Ishikawa (cell line): ENCODE measurements at regions not wholly inside any gene's neighbourhood (a gene's known extent, or its start where the extent isn't known, plus 50 kb on each side); places are given as distances from the start of the nearest gene placed in this dataset.

Experiments
- CEBPB ChIP-seq: IDR thresholded peaks from 2 replicates; pipeline ENCODE4 v1.6.1; 2012
- CREB1 ChIP-seq: IDR thresholded peaks from 2 replicates; pipeline ENCODE4 v1.6.1; 2012; ENCODE audit warnings: low read depth
- EGR1 ChIP-seq: IDR thresholded peaks from 2 replicates; pipeline ENCODE4 v1.6.1; 2012
- EP300 ChIP-seq: IDR thresholded peaks from 2 replicates; pipeline ENCODE4 v1.6.1; 2012; ENCODE audit warnings: borderline replicate concordance
- FOXM1 ChIP-seq: IDR thresholded peaks from 2 replicates; pipeline ENCODE4 v1.6.1; 2012; ENCODE audit warnings: low read depth, borderline replicate concordance
- NFIC ChIP-seq: IDR thresholded peaks from 2 replicates; pipeline ENCODE4 v1.6.1; 2012
- RAD21 ChIP-seq: IDR thresholded peaks from 2 replicates; pipeline ENCODE4 v1.6.1; 2012; ENCODE audit warnings: low read depth
- TAF1 ChIP-seq: IDR thresholded peaks from 2 replicates; pipeline ENCODE4 v1.6.1; 2012; ENCODE audit warnings: low read depth, mild to moderate bottlenecking
- TCF12 ChIP-seq: IDR thresholded peaks from 2 replicates; pipeline ENCODE4 v1.6.1; 2012; ENCODE audit warnings: low read depth
- TEAD4 ChIP-seq: IDR thresholded peaks from 2 replicates; pipeline ENCODE4 v1.6.1; 2012
- YY1 ChIP-seq: IDR thresholded peaks from 2 replicates; pipeline ENCODE4 v1.6.1; 2012; ENCODE audit warnings: low read depth
- ZBTB7A ChIP-seq: IDR thresholded peaks from 2 replicates; pipeline ENCODE4 v1.6.1; 2012; ENCODE audit warnings: low read depth
- TF ChIP-seq, protein P1 (sequence below): IDR thresholded peaks from 2 replicates; pipeline ENCODE4 v1.6.1; 2012
- TF ChIP-seq, protein P2 (sequence below): IDR thresholded peaks from 2 replicates; pipeline ENCODE4 v1.6.1; 2012; ENCODE audit warnings: low read depth, mild to moderate bottlenecking
- TF ChIP-seq, protein P3 (sequence below): IDR thresholded peaks from 2 replicates; pipeline ENCODE4 v1.6.1; 2012

DNA sequence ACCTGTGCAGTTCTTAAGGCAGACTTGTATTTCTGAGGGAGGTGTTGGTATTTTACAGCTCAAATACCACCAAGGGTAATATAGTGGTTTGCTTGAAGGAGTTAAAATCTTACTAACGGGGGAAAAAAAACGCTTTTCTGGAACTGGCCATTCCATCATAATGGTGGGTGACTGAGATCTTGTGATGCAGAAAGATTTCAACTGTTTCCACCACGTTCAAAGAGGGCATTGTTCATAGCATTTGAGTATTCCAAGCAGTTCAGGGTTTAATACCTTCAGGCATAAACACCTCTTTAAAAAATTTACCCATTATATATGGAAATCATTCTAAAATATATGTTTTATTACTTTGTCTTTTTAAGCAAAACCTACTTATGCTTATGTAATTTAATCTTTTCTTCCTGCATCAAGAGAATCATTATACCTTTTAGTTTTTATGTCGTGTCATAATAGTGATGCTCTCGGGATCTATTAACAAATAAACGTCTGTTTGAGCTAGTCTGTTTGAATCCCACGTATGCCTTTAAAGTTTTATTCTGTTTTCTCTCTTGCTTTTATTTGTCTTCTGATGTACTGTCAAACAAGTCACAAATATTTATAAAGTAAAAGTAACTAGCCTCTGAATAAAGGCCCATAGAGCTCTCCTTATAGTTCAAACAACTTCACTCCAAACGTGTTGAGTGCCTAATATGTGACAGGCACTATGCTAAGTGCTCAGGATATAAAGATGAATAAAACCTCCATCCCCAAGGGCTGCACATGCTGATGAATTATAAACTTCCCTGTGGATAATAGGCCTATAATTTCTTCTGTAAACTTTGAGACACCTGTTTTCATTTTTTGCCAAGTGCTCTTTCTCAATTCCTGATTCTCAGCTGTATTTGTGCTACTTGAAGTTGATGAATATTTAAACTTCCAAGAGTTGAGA, 298.8 kb upstream of the FERMT1 start:
- TF ChIP-seq EP300 (no peak), NFIC (no peak), TAF1 (no peak), RAD21 (no peak), EGR1 (no peak), FOXM1 (no peak), ZBTB7A (no peak), CREB1 (no peak), TEAD4 (no peak), CEBPB (no peak), TCF12 (no peak)
- TF ChIP-seq, protein P1, sequence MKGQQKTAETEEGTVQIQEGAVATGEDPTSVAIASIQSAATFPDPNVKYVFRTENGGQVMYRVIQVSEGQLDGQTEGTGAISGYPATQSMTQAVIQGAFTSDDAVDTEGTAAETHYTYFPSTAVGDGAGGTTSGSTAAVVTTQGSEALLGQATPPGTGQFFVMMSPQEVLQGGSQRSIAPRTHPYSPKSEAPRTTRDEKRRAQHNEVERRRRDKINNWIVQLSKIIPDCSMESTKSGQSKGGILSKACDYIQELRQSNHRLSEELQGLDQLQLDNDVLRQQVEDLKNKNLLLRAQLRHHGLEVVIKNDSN: no peak
- TF ChIP-seq, protein P2, sequence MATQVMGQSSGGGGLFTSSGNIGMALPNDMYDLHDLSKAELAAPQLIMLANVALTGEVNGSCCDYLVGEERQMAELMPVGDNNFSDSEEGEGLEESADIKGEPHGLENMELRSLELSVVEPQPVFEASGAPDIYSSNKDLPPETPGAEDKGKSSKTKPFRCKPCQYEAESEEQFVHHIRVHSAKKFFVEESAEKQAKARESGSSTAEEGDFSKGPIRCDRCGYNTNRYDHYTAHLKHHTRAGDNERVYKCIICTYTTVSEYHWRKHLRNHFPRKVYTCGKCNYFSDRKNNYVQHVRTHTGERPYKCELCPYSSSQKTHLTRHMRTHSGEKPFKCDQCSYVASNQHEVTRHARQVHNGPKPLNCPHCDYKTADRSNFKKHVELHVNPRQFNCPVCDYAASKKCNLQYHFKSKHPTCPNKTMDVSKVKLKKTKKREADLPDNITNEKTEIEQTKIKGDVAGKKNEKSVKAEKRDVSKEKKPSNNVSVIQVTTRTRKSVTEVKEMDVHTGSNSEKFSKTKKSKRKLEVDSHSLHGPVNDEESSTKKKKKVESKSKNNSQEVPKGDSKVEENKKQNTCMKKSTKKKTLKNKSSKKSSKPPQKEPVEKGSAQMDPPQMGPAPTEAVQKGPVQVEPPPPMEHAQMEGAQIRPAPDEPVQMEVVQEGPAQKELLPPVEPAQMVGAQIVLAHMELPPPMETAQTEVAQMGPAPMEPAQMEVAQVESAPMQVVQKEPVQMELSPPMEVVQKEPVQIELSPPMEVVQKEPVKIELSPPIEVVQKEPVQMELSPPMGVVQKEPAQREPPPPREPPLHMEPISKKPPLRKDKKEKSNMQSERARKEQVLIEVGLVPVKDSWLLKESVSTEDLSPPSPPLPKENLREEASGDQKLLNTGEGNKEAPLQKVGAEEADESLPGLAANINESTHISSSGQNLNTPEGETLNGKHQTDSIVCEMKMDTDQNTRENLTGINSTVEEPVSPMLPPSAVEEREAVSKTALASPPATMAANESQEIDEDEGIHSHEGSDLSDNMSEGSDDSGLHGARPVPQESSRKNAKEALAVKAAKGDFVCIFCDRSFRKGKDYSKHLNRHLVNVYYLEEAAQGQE: no peak
- TF ChIP-seq, protein P3, sequence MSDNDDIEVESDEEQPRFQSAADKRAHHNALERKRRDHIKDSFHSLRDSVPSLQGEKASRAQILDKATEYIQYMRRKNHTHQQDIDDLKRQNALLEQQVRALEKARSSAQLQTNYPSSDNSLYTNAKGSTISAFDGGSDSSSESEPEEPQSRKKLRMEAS: no peak

DNA sequence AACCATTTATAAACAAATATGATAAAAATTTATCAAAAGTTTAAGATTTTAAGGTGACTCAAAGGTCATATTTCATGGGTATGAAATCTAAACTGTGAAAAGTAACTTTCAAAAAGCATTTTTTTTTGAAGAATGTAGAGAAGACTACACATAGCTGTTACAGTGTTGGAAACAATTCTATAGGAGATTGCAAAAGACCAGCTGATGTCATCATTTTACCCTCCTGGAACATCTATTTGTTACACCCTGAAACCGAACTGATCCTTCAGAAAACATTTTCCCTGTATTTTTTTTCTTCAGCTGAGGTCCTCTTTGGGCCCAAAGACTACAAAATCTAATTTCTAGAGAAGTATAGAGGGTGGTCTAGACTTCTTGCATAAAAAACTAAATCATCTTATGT, 297.5 kb upstream of the FERMT1 start:
- TF ChIP-seq TCF12: no peak
- no peak for TF ChIP-seq CEBPB
- no peak for TF ChIP-seq CREB1
- no peak for TF ChIP-seq EGR1
- no peak for TF ChIP-seq TEAD4
- TF ChIP-seq ZBTB7A: no peak
- TF ChIP-seq FOXM1: no peak
- TF ChIP-seq RAD21: no peak
- TF ChIP-seq, protein P2: no peak
- TF ChIP-seq, protein P1: no peak
- TF ChIP-seq, protein P3: no peak
- TF ChIP-seq NFIC: no peak
- TF ChIP-seq EP300: no peak
- TF ChIP-seq TAF1: no peak
- TF ChIP-seq YY1: no peak

DNA sequence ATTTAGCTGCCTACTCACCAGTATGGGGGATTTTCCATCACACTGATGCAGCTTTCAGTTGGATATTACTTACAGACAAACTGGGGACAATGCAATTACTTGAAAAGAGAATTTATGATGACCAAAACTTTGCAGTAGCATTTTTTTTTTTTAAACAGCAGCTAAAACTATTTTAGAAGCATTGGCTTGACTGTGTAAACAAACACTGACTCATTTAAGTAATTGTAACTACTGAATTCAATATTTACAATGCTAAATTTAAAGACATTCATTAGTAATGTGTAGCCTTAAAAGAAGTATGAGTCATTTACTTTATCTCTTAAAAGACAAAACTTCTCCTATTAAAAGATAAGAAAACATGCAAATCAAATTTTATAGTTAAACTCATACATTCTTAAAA, 295.9 kb upstream of the FERMT1 start:
- TF ChIP-seq CREB1 (no peak), RAD21 (no peak), EP300 (no peak), FOXM1 (no peak), TAF1 (no peak)
- TF ChIP-seq, protein P3: no peak
- TF ChIP-seq, protein P1: no peak

DNA sequence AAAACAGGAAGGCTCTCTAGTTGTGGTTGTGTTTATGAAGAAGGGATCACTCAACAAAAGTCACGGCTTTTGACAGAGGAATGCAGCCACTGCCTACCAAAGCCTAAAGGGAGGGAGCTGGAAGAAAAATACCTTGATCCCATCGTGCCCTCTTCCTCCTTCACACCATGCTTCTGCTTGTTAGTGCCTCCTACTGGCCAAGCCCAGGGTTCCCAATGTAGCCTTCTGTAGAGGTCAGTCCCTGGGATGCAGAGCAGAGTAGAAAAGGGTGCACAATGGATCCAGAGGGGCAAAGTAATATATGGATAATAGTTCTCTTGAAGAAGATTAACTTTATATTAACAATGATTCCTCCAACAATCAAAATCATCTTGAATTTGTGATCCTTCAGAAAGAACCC, 293.5 kb upstream of the FERMT1 start:
- TF ChIP-seq CEBPB (no peak), NFIC (no peak), EGR1 (no peak), YY1 (no peak), TAF1 (no peak), EP300 (no peak)
- TF ChIP-seq, protein P2: no peak
